ENCODE measurements at regions not wholly inside any gene's neighbourhood (a gene's known extent, or its start where the extent isn't known, plus 50 kb on each side); places are given as distances from the start of the nearest gene placed in this dataset.

- Mint-ChIP-seq H3K4me3 (no peak overlapping the region), H3K9me3 (no peaks in the 10 kb centered on the region), H3K36me3 (ENCODE audit: low read depth) (no peaks in the 10 kb centered on the region), H3K4me1 (no peaks in the 10 kb centered on the region), H3K27ac (no peak overlapping the region), H3K27me3 (no peaks in the 10 kb centered on the region)
- intact Hi-C loops (cut with micrococcal nuclease): no loop called here
- DNase-seq: no peak
These were observed 296.6 kb downstream of the PLOD2 start for GRCh38 chr3:145864336-145864735.

GRCh38 chr3:145865399-145866018 lies 295.5 kb downstream of the PLOD2 start:
- H3K4me1 Mint-ChIP-seq: no peaks in the 10 kb centered on the region
- H3K27me3 Mint-ChIP-seq: no peaks in the 10 kb centered on the region
- H3K9me3 Mint-ChIP-seq: no peaks in the 10 kb centered on the region
- H3K36me3 Mint-ChIP-seq (ENCODE audit: low read depth): no peaks in the 10 kb centered on the region
- no peak for DNase-seq
- intact Hi-C loops (cut with micrococcal nuclease): no loop called here
- no peak overlapping the region for H3K4me3 Mint-ChIP-seq
- no peak overlapping the region for H3K27ac Mint-ChIP-seq

GRCh38 chr3:145869958-145870357 lies 291.0 kb downstream of the PLOD2 start:
- intact Hi-C loops (cut with micrococcal nuclease): no loop called here
- no peaks in the 10 kb centered on the region for H3K4me1 Mint-ChIP-seq
- no peaks in the 10 kb centered on the region for H3K36me3 Mint-ChIP-seq (ENCODE audit: low read depth)
- no peak for DNase-seq
- H3K27me3 Mint-ChIP-seq: no peaks in the 10 kb centered on the region
- no peaks in the 10 kb centered on the region for H3K9me3 Mint-ChIP-seq
- H3K27ac Mint-ChIP-seq: no peak overlapping the region
- no peak overlapping the region for H3K4me3 Mint-ChIP-seq

GRCh38 chr3:145882436-145882835 lies 278.5 kb downstream of the PLOD2 start:
- H3K36me3 Mint-ChIP-seq (ENCODE audit: low read depth): no peaks in the 10 kb centered on the region

GRCh38 chr3:145889730-145890129 lies 271.3 kb downstream of the PLOD2 start:
- DNase-seq: no peak
- Mint-ChIP-seq H3K27me3 (no peaks in the 10 kb centered on the region), H3K27ac (no peak overlapping the region), H3K4me1 (no peaks in the 10 kb centered on the region), H3K36me3 (ENCODE audit: low read depth) (no peaks in the 10 kb centered on the region), H3K4me3 (no peak overlapping the region), H3K9me3 (no peaks in the 10 kb centered on the region)
- intact Hi-C loops (cut with micrococcal nuclease): no loop called here

More at GRCh38 chr3:145882436-145882835, 278.5 kb downstream of the PLOD2 start:
- Mint-ChIP-seq H3K9me3 (no peaks in the 10 kb centered on the region), H3K27ac (no peak overlapping the region), H3K4me3 (no peak overlapping the region), H3K4me1 (no peaks in the 10 kb centered on the region), H3K27me3 (no peaks in the 10 kb centered on the region)
- no peak for DNase-seq
- intact Hi-C loops (cut with micrococcal nuclease): no loop called here

- no peaks in the 10 kb centered on the region for H3K36me3 Mint-ChIP-seq (ENCODE audit: low read depth)
These were observed 268.1 kb downstream of the PLOD2 start for GRCh38 chr3:145892869-145893268.

DNA sequence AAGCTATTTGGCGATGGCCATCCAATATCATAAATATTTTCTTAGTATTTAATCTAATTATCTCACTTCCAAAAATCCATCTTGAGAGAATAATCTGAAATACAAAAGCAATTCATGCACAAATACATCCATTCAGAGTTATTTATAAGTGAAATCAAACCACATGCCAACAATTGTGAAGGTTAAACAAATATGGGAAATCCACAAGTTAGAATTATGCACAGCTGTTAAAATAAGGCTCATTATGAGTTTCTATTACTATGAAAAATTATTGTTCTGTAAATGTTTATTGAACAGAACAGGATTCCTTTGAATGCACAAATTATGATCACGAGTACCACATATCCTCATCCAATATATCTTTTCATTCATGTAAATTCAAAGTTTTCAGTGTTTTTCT lies 267.7 kb downstream of the PLOD2 start:
- Mint-ChIP-seq H3K36me3 (ENCODE audit: low read depth) (no peaks in the 10 kb centered on the region), H3K4me3 (no peak overlapping the region), H3K9me3 (no peaks in the 10 kb centered on the region), H3K4me1 (no peaks in the 10 kb centered on the region), H3K27ac (no peak overlapping the region), H3K27me3 (no peaks in the 10 kb centered on the region)
- intact Hi-C loops (cut with micrococcal nuclease): no loop called here
- no peak for DNase-seq

More at GRCh38 chr3:145892869-145893268, 268.1 kb downstream of the PLOD2 start:
- no peak overlapping the region for H3K4me3 Mint-ChIP-seq
- no peaks in the 10 kb centered on the region for H3K4me1 Mint-ChIP-seq
- DNase-seq: no peak
- H3K27me3 Mint-ChIP-seq: no peaks in the 10 kb centered on the region
- H3K27ac Mint-ChIP-seq: no peak overlapping the region
- H3K9me3 Mint-ChIP-seq: no peaks in the 10 kb centered on the region
- intact Hi-C loops (cut with micrococcal nuclease): no loop called here

GRCh38 chr3:145898487-145898886 lies 262.5 kb downstream of the PLOD2 start:
- intact Hi-C loops (cut with micrococcal nuclease): no loop called here
- Mint-ChIP-seq H3K27me3 (no peaks in the 10 kb centered on the region), H3K4me1 (no peaks in the 10 kb centered on the region), H3K36me3 (ENCODE audit: low read depth) (no peaks in the 10 kb centered on the region), H3K9me3 (no peaks in the 10 kb centered on the region), H3K27ac (no peak overlapping the region), H3K4me3 (no peak overlapping the region)
- DNase-seq: no peak

DNA sequence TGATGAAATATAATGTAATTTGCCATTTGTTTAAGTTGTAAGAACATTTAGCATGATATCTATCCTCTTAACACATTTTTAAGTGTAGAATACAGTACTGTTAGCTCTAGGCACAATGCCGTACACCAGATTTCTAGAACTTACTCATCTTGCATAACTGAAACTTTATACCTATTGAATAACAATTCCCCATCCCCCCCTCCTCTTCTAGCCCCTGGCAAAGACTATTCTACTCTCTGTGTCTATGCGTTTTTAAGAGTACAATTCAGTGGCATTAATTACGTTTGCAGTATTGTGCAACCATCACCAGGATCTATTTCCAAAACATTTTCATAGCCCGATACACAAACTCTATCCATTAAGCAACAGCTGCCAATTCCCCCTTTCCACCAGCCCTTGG lies 261.7 kb downstream of the PLOD2 start:
- H3K4me1 Mint-ChIP-seq: no peaks in the 10 kb centered on the region
- no peak for DNase-seq
- intact Hi-C loops (cut with micrococcal nuclease): no loop called here
- no peaks in the 10 kb centered on the region for H3K36me3 Mint-ChIP-seq (ENCODE audit: low read depth)
- no peak overlapping the region for H3K27ac Mint-ChIP-seq
- no peaks in the 10 kb centered on the region for H3K27me3 Mint-ChIP-seq
- H3K9me3 Mint-ChIP-seq: no peaks in the 10 kb centered on the region
- no peak overlapping the region for H3K4me3 Mint-ChIP-seq

- H3K9me3 Mint-ChIP-seq: no peaks in the 10 kb centered on the region
- DNase-seq: no peak
- no peak overlapping the region for H3K27ac Mint-ChIP-seq
- no peak overlapping the region for H3K4me3 Mint-ChIP-seq
- no peaks in the 10 kb centered on the region for H3K4me1 Mint-ChIP-seq
- H3K36me3 Mint-ChIP-seq (ENCODE audit: low read depth): no peaks in the 10 kb centered on the region
- intact Hi-C loops (cut with micrococcal nuclease): no loop called here
- no peaks in the 10 kb centered on the region for H3K27me3 Mint-ChIP-seq
These were observed 260.7 kb downstream of the PLOD2 start for GRCh38 chr3:145900056-145900829.

- no peak for DNase-seq
- no peaks in the 10 kb centered on the region for H3K27me3 Mint-ChIP-seq
- no peaks in the 10 kb centered on the region for H3K36me3 Mint-ChIP-seq (ENCODE audit: low read depth)
- H3K4me1 Mint-ChIP-seq: no peaks in the 10 kb centered on the region
- no peak overlapping the region for H3K4me3 Mint-ChIP-seq
- no peaks in the 10 kb centered on the region for H3K9me3 Mint-ChIP-seq
- intact Hi-C loops (cut with micrococcal nuclease): no loop called here
- no peak overlapping the region for H3K27ac Mint-ChIP-seq
These were observed 258.8 kb downstream of the PLOD2 start for GRCh38 chr3:145902166-145902565.

DNA sequence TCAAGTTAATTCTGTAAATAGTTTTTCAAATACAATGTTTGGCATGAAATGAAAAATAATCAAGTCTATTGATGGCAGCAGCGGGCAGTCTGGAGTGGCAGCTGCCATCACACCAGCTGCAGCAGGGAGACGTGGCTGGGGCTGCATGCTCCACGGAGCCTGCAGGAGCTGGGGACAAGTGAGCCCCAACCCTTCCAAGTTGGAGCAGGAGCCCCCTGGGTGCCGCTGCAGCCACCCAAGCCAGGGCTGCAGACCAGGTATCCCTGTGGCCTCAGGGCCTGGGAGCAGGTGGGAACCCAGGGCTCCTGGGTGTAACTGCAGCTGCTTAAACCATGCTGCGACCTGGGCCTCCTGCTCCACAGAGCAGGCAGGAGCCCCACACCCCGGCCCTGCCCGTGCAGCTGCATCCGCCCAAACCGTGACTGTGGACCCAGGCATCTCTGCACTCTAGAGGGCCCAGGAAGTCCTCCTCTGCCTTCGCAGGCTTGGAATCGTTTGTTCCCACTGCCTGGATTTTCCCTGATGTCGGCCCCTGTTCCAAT lies 257.4 kb downstream of the PLOD2 start:
- no peak for DNase-seq
- Mint-ChIP-seq H3K36me3 (ENCODE audit: low read depth) (no peaks in the 10 kb centered on the region), H3K9me3 (no peaks in the 10 kb centered on the region), H3K27me3 (no peaks in the 10 kb centered on the region), H3K4me3 (no peak overlapping the region), H3K4me1 (no peaks in the 10 kb centered on the region), H3K27ac (no peak overlapping the region)
- intact Hi-C loops (cut with micrococcal nuclease): no loop called here

- Mint-ChIP-seq H3K27ac (no peak overlapping the region), H3K4me1 (no peaks in the 10 kb centered on the region), H3K27me3 (no peaks in the 10 kb centered on the region), H3K4me3 (no peak overlapping the region), H3K9me3 (no peaks in the 10 kb centered on the region), H3K36me3 (ENCODE audit: low read depth) (no peaks in the 10 kb centered on the region)
- no peak for DNase-seq
- intact Hi-C loops (cut with micrococcal nuclease): no loop called here
These were observed 256.8 kb downstream of the PLOD2 start for GRCh38 chr3:145904138-145904537.

DNA sequence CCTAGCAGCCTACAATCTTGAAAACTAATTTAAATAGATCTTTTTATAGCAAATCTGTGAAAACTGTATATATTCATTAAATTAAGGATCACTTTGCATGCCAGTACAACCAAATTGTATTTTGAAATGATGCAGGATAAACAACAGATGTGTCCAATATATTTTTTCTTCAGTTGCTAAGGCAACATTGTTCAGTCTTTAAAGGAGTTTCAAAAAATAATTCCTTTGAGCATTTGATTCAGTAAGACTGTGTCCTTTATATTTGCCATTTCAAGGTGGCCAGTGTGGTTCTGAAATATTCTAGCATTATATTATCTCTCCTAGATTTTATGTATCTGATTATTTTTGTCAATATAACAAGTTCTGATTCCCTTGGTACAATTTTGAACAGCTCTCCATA lies 254.7 kb downstream of the PLOD2 start:
- no peaks in the 10 kb centered on the region for H3K27me3 Mint-ChIP-seq
- no peaks in the 10 kb centered on the region for H3K36me3 Mint-ChIP-seq (ENCODE audit: low read depth)
- DNase-seq: no peak
- H3K4me1 Mint-ChIP-seq: no peaks in the 10 kb centered on the region
- no peak overlapping the region for H3K27ac Mint-ChIP-seq
- H3K4me3 Mint-ChIP-seq: no peak overlapping the region
- no peaks in the 10 kb centered on the region for H3K9me3 Mint-ChIP-seq
- intact Hi-C loops (cut with micrococcal nuclease): no loop called here
